ENCODE measurements at regions not wholly inside any gene's neighbourhood (a gene's known extent, or its start where the extent isn't known, plus 50 kb on each side); places are given as distances from the start of the nearest gene placed in this dataset.
"Not testable (repeated sequence)": the region's sequence is repeated elsewhere in the genome, so short reads cannot be mapped to it uniquely, and the experiment has no call there.

GRCh38 chr14:85016496-85016895 is 513.4 kb upstream of the FLRT2 start:
- no peaks in the 10 kb centered on the region for H3K4me1 ChIP-seq
- no peaks in the 10 kb centered on the region for H3K36me3 ChIP-seq
- H3K9me3 ChIP-seq: no peaks in the 10 kb centered on the region
- no peak overlapping the region for H3K4me3 ChIP-seq
- no peak for TF ChIP-seq POLR2AphosphoS5 (IDR thresholded peaks at IDR 0.05; ENCODE audit: insufficient read depth in 1 of 2, low read depth in 1 of 2)
- TF ChIP-seq POLR2A (IDR thresholded peaks at IDR 0.05): no peak
- TF ChIP-seq CTCF (IDR thresholded peaks at IDR 0.05): no peak
- no peaks in the 10 kb centered on the region for H3K27me3 ChIP-seq
- no peak for DNase-seq (ENCODE audit: extremely low spot score in 2 of 2)
- no peak overlapping the region for H3K27ac ChIP-seq
- intact Hi-C loops (cut with DNase I): no loop called here

DNA sequence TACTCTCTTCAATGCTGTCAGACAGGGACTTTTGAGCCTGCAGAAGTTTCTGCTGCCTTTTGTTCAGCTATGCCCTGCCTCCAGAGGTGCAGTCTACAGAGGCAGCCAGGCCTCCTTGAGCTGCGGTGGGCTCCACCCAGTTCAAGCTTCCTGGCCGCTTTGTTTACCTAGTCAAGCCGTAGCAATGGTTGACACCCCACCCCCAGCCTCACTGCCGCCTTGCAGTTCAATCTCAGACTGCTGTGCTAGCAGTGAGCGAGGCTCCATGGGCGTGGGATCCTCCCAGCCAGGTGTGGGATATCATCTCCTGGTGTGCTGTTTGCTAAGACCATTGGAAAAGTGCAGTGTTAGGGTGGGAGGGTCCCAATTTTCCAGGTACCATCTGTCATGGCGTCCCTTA is 506.1 kb upstream of the FLRT2 start:
- H3K4me1 ChIP-seq; H3K27ac ChIP-seq; H3K27me3 ChIP-seq; intact Hi-C loops (cut with DNase I); H3K4me3 ChIP-seq; DNase-seq (ENCODE audit: extremely low spot score in 2 of 2); H3K9me3 ChIP-seq; H3K36me3 ChIP-seq: not testable (repeated sequence)

DNA sequence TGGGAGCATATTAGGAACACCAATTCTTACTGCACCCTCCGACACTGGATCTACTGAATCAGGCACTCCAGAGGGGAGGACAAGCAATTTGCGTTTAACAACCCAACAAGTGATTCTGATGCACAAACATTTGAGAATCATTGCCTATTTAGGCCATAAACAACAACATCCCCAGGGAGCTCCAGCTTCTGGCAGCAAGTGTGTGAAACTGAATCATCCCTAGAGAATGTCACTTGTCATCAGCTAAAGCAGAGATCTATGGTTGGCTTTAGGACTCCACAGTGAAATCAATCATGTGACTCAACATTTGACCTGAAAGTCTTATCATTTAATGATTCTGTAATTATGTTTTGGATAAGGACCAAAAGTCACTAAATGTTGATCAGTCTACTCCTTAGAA is 505.0 kb upstream of the FLRT2 start:
- no peaks in the 10 kb centered on the region for H3K9me3 ChIP-seq
- no peak for DNase-seq (ENCODE audit: extremely low spot score in 2 of 2)
- intact Hi-C loops (cut with DNase I): no loop called here

DNA sequence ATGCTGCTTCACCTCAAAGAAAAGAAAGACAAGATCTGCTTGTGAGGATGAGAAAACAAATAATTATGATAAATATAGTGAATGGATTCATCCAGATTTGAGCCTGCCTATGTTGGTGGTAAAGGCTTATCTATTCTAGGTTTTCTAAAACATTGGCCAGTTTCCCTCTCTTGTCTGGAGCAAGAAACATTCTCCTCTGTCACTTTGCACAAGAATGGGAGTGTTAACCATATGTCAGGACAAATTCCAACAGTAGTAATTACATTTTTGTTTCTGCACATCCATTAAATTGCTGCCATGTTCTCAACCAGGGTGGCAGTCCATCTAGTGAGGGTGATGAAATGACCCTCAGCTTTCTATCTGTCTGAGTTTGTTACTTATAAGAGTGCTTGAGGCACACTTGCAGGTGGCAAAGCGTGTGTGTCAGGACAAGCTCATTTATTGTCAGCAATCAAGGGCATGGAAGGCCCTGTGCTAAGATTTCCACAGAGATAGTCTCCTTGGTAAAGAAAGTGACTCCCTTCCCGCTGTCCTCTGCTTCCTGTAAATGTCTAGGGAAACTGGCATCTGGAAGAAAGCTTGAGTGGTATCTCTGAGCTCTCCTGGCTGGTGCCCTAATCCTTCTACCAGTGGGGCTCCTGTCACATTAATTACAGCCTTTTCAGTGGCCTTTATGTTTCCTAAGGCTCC is 502.1 kb upstream of the FLRT2 start:
- DNase-seq (ENCODE audit: extremely low spot score in 2 of 2): no peak
- intact Hi-C loops (cut with DNase I): no loop called here
- H3K27ac ChIP-seq: no peak overlapping the region
- H3K9me3 ChIP-seq: no peaks in the 10 kb centered on the region
- TF ChIP-seq CTCF (IDR thresholded peaks at IDR 0.05): no peak
- no peak for TF ChIP-seq POLR2AphosphoS5 (IDR thresholded peaks at IDR 0.05; ENCODE audit: insufficient read depth in 1 of 2, low read depth in 1 of 2)
- TF ChIP-seq POLR2A (IDR thresholded peaks at IDR 0.05): no peak
- no peaks in the 10 kb centered on the region for H3K4me1 ChIP-seq
- H3K27me3 ChIP-seq: no peaks in the 10 kb centered on the region
- no peak overlapping the region for H3K4me3 ChIP-seq
- no peaks in the 10 kb centered on the region for H3K36me3 ChIP-seq

More for the DNA sequence above, 505.0 kb upstream of the FLRT2 start:
- H3K27ac ChIP-seq: no peak overlapping the region
- no peaks in the 10 kb centered on the region for H3K4me1 ChIP-seq
- no peaks in the 10 kb centered on the region for H3K36me3 ChIP-seq
- TF ChIP-seq CTCF (IDR thresholded peaks at IDR 0.05): no peak
- TF ChIP-seq POLR2A (IDR thresholded peaks at IDR 0.05): no peak
- no peak for TF ChIP-seq POLR2AphosphoS5 (IDR thresholded peaks at IDR 0.05; ENCODE audit: insufficient read depth in 1 of 2, low read depth in 1 of 2)
- H3K27me3 ChIP-seq: no peaks in the 10 kb centered on the region
- H3K4me3 ChIP-seq: no peak overlapping the region

DNA sequence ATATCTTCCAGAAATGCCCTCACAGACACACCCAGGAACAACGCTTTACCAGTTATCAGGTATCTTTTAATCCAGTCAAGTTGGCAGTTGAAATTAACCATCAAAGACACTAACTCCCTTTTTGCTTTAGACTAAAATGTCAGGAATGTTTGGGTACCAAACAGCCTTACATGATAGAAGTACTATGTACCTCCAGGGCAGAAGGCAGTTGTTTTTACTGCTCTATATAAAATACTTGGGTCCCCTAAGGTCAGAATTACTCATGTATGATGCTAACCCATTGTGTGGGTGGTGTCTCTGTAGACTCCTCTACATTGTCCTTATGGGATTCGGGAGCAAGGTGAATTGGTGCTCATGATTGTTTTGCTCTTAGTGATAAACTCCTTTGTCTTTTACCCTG is 492.5 kb upstream of the FLRT2 start:
- Histone ChIP-seq H3K4me1 (no peaks in the 10 kb centered on the region), H3K27ac (no peak overlapping the region), H3K4me3 (no peak overlapping the region), H3K27me3 (no peaks in the 10 kb centered on the region), H3K9me3 (no peaks in the 10 kb centered on the region), H3K36me3 (no peaks in the 10 kb centered on the region)
- TF ChIP-seq POLR2AphosphoS5 (IDR thresholded peaks at IDR 0.05; ENCODE audit: insufficient read depth in 1 of 2, low read depth in 1 of 2): no peak
- TF ChIP-seq CTCF (IDR thresholded peaks at IDR 0.05): no peak
- TF ChIP-seq POLR2A (IDR thresholded peaks at IDR 0.05): no peak
- intact Hi-C loops (cut with DNase I): no loop called here
- DNase-seq (ENCODE audit: extremely low spot score in 2 of 2): no peak

All from vagina (tissue), 2 donors.